ENCODE measurements at regions not wholly inside any gene's neighbourhood (a gene's known extent, or its start where the extent isn't known, plus 50 kb on each side); places are given as distances from the start of the nearest gene placed in this dataset.

- TF ChIP-seq, protein P1, sequence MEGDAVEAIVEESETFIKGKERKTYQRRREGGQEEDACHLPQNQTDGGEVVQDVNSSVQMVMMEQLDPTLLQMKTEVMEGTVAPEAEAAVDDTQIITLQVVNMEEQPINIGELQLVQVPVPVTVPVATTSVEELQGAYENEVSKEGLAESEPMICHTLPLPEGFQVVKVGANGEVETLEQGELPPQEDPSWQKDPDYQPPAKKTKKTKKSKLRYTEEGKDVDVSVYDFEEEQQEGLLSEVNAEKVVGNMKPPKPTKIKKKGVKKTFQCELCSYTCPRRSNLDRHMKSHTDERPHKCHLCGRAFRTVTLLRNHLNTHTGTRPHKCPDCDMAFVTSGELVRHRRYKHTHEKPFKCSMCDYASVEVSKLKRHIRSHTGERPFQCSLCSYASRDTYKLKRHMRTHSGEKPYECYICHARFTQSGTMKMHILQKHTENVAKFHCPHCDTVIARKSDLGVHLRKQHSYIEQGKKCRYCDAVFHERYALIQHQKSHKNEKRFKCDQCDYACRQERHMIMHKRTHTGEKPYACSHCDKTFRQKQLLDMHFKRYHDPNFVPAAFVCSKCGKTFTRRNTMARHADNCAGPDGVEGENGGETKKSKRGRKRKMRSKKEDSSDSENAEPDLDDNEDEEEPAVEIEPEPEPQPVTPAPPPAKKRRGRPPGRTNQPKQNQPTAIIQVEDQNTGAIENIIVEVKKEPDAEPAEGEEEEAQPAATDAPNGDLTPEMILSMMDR (IDR thresholded peaks at IDR 0.05): no peak
- TF ChIP-seq POLR2AphosphoS5 (IDR thresholded peaks at IDR 0.05) (no peak), EP300 (IDR thresholded peaks at IDR 0.05) (no peak), POLR2A (IDR thresholded peaks at IDR 0.05; ENCODE audit: low read depth) (no peak)
Measured at GRCh38 chr1:101144671-101145448, 92.0 kb upstream of the S1PR1 start.

Data from esophagus muscularis mucosa (tissue), 4 donors.